Fibroblast of lung (primary cell): ENCODE measurements at regions not wholly inside any gene's neighbourhood (a gene's known extent, or its start where the extent isn't known, plus 50 kb on each side); places are given as distances from the start of the nearest gene placed in this dataset.

Source experiments
- DNase-seq, 2 donors: peaks; one replicate each; pipeline versions ENCODE4 v3.0.0 to v3.0.0-alpha.2; 2010; ENCODE audit warnings: low read depth in 2 of 2
- H2AFZ ChIP-seq: 2 replicates; pipeline ENCODE4 v1.5.1; 2012; ENCODE audit warnings: low read length, control low read depth, inconsistent platforms
- H3K27ac ChIP-seq: 2 replicates; pipeline ENCODE4 v1.5.1; 2011; ENCODE audit warnings: low read length, control low read depth; ENCODE audit not compliant: insufficient read depth
- H3K27me3 ChIP-seq: 2 replicates; pipeline ENCODE4 v1.5.1; 2011; ENCODE audit warnings: mild to moderate bottlenecking, low read length; ENCODE audit not compliant: control insufficient read depth, insufficient read depth
- H3K36me3 ChIP-seq: 2 replicates; pipeline ENCODE4 v1.5.1; 2011; ENCODE audit warnings: low read length; ENCODE audit not compliant: control insufficient read depth, insufficient read depth
- H3K4me1 ChIP-seq: 2 replicates; pipeline ENCODE4 v1.5.1; 2011; ENCODE audit warnings: low read length; ENCODE audit not compliant: control insufficient read depth, insufficient read depth; ENCODE audit errors: extremely low read depth
- H3K4me2 ChIP-seq: 2 replicates; pipeline ENCODE4 v1.5.1; 2011; ENCODE audit warnings: low read length, control low read depth; ENCODE audit not compliant: insufficient read depth; ENCODE audit errors: extremely low read depth
- H3K4me3 ChIP-seq, 4 experiments: fragments of 200-600 bp in 1 of 4; sonication (generic) in 1 of 4; replicated peaks in 1 of 4; 2 replicates each; pipeline ENCODE4 v1.5.1; 2011 to 2016; ENCODE audit warnings: low read length in 4 of 4, low read depth in 3 of 4, mild to moderate bottlenecking in 3 of 4, control low read depth in 2 of 4, inconsistent platforms in 1 of 4, mixed read lengths in 1 of 4; ENCODE audit not compliant: insufficient read depth in 1 of 4; ENCODE audit errors: control extremely low read depth in 1 of 4
- H3K79me2 ChIP-seq: 2 replicates; pipeline ENCODE4 v1.5.1; 2012; ENCODE audit warnings: mild to moderate bottlenecking, low read length, inconsistent platforms; ENCODE audit not compliant: control insufficient read depth, insufficient read depth
- H3K9ac ChIP-seq: 2 replicates; pipeline ENCODE4 v1.5.1; 2011; ENCODE audit warnings: mild to moderate bottlenecking, low read length, control low read depth; ENCODE audit not compliant: insufficient read depth
- H3K9me3 ChIP-seq: 2 replicates; pipeline ENCODE4 v1.5.1; 2012; ENCODE audit warnings: low read depth, low read length; ENCODE audit not compliant: control insufficient read depth, insufficient read depth
- H4K20me1 ChIP-seq: 2 replicates; pipeline ENCODE4 v1.5.1; 2011; ENCODE audit warnings: low read length; ENCODE audit not compliant: control insufficient read depth, insufficient read depth; ENCODE audit errors: extremely low read depth
- EZH2 ChIP-seq: IDR thresholded peaks from 2 replicates; pipeline ENCODE4 v1.5.1; 2012; ENCODE audit warnings: low read length, control low read depth, mild to moderate bottlenecking; ENCODE audit errors: missing control alignments
- TF ChIP-seq, protein P1 (sequence below), 2 donors: IDR thresholded peaks in 1 of 2; conservative IDR thresholded peaks in 1 of 2; 1 replicate in 1 of 2; 2 replicates in 1 of 2; pipeline ENCODE4 v1.5.1; 2011 to 2012; ENCODE audit warnings: low read length in 2 of 2, control low read depth in 1 of 2, inconsistent platforms in 1 of 2, low read depth in 1 of 2, mild to moderate bottlenecking in 1 of 2

DNA sequence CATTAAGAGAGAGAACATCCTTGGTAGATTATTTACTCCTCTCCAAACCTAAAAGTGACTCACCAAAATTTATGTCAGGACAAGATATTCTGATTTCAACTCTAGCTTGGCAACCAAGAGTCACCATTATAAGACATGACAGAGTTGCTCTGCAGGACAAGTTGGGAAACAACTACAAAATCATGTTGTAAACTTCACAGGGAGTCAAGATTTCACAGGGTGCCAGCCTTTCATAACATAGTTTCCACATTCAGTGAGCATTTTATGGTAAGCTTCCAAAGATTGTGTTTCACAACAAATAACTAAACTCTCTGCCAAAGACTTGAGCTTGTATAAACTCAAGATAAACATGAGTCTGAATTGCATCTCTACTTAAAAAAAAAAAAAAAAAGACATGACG, 121.0 kb upstream of the DIAPH2 start:
- Histone ChIP-seq H4K20me1 (no peaks in the 10 kb centered on the region), H3K27me3 (no peaks in the 10 kb centered on the region), H3K9me3 (no peaks in the 10 kb centered on the region), H3K4me3 (no peak overlapping the region), H3K4me1 (no peaks in the 10 kb centered on the region), H3K9ac (no peak overlapping the region), H3K27ac (no peak overlapping the region), H3K79me2 (no peaks in the 10 kb centered on the region), H2AFZ (no peak overlapping the region), H3K4me2 (no peak overlapping the region), H3K36me3 (no peaks in the 10 kb centered on the region)
- DNase-seq: peak in 1 of 2 donors; percentile 95
- TF ChIP-seq EZH2: no peak
- TF ChIP-seq, protein P1, sequence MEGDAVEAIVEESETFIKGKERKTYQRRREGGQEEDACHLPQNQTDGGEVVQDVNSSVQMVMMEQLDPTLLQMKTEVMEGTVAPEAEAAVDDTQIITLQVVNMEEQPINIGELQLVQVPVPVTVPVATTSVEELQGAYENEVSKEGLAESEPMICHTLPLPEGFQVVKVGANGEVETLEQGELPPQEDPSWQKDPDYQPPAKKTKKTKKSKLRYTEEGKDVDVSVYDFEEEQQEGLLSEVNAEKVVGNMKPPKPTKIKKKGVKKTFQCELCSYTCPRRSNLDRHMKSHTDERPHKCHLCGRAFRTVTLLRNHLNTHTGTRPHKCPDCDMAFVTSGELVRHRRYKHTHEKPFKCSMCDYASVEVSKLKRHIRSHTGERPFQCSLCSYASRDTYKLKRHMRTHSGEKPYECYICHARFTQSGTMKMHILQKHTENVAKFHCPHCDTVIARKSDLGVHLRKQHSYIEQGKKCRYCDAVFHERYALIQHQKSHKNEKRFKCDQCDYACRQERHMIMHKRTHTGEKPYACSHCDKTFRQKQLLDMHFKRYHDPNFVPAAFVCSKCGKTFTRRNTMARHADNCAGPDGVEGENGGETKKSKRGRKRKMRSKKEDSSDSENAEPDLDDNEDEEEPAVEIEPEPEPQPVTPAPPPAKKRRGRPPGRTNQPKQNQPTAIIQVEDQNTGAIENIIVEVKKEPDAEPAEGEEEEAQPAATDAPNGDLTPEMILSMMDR (conservative IDR thresholded peaks at IDR 0.05 in 1 of 2, IDR thresholded peaks at IDR 0.05 in 1 of 2; ENCODE audit: low read depth in 1 of 2, low read length in 2 of 2): no peak

DNA sequence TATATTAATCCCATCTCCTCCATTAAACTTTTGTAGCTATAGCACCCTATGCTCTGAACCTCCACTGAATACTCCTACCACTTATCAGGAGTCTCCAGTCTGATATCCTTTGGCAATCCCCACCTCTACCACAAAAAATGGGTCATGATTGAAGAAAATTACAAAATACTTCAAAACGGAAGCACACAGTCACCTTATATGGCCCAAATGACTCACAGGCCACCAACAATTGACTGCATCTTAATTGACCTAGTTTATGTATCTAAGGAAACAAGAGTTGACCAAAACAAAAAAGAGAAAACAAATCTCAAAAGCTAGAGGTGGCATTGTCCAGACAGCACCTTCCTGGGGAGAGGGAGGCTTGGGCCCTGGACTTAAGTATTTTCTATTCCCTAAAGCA, 120.0 kb upstream of the DIAPH2 start:
- Histone ChIP-seq H3K4me1 (no peaks in the 10 kb centered on the region), H3K79me2 (no peaks in the 10 kb centered on the region), H3K4me3 (no peak overlapping the region), H3K4me2 (no peak overlapping the region), H3K27me3 (no peaks in the 10 kb centered on the region), H3K9me3 (no peaks in the 10 kb centered on the region), H3K36me3 (no peaks in the 10 kb centered on the region), H2AFZ (no peak overlapping the region), H4K20me1 (no peaks in the 10 kb centered on the region), H3K9ac (no peak overlapping the region), H3K27ac (no peak overlapping the region)
- TF ChIP-seq, protein P1 (conservative IDR thresholded peaks at IDR 0.05 in 1 of 2, IDR thresholded peaks at IDR 0.05 in 1 of 2; ENCODE audit: low read depth in 1 of 2, low read length in 2 of 2): no peak
- no peak for TF ChIP-seq EZH2
- no peak for DNase-seq

DNA sequence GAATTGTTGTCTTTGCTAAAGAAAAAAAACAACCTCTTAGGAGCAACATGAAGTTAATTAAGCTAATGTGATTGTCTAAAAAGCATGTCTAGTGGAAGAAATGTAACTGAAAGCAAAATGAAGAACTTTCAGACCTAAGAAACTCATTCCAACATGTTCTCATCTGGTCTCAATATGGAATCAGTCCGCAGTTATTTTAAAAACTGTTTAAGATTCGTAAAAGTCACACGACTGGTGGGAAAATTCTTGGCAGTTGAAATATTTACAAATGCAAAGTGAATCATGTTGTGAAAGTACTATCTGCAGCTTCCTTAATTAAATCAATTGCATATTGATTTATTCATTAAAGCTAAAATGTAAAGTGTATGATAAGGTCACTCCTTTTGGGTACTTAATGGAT, 117.8 kb upstream of the DIAPH2 start:
- H3K27ac ChIP-seq: no peak overlapping the region
- no peaks in the 10 kb centered on the region for H3K27me3 ChIP-seq
- H3K4me3 ChIP-seq: no peak overlapping the region
- no peaks in the 10 kb centered on the region for H4K20me1 ChIP-seq
- no peaks in the 10 kb centered on the region for H3K9me3 ChIP-seq
- no peak overlapping the region for H3K9ac ChIP-seq
- H3K36me3 ChIP-seq: no peaks in the 10 kb centered on the region
- no peak for DNase-seq
- no peak overlapping the region for H2AFZ ChIP-seq
- TF ChIP-seq EZH2: no peak
- TF ChIP-seq, protein P1 (conservative IDR thresholded peaks at IDR 0.05 in 1 of 2, IDR thresholded peaks at IDR 0.05 in 1 of 2; ENCODE audit: low read depth in 1 of 2, low read length in 2 of 2): no peak
- no peaks in the 10 kb centered on the region for H3K79me2 ChIP-seq
- no peak overlapping the region for H3K4me2 ChIP-seq
- no peaks in the 10 kb centered on the region for H3K4me1 ChIP-seq
